Activated CD4-positive, alpha-beta T cell treated with anti-CD3 and anti-CD28 coated beads, Interleukin-10, Interleukin-2, amounts not matched to agents 100 ng/mL and 50 ng/mL, durations not matched to agents 16 hours and 8 hours (primary cell): ENCODE measurements at regions not wholly inside any gene's neighbourhood (a gene's known extent, or its start where the extent isn't known, plus 50 kb on each side); places are given as distances from the start of the nearest gene placed in this dataset.

Source experiments
- DNase-seq: peaks from one replicate; pipeline ENCODE4 v3.0.0-alpha.2; 2020

DNA sequence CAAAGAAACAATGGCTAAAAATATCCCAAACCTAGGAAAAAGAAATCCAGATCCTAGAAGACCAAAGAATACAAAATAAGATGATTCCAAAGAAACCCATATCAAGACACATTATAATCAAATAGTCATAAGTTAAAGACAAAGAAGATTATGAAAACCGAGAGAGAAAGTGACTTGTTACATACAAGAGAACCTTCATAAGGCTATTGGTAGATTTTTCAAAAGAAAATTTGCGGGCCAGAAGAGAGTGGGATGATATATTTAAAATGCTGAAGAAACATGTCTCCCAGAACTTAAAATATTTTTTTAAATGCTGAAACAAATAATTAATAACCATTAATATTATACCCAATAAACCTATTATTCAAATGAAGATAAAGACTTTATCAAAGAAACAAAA lies 687.3 kb downstream of the TLE4 start:
- DNase-seq = no peak

DNA sequence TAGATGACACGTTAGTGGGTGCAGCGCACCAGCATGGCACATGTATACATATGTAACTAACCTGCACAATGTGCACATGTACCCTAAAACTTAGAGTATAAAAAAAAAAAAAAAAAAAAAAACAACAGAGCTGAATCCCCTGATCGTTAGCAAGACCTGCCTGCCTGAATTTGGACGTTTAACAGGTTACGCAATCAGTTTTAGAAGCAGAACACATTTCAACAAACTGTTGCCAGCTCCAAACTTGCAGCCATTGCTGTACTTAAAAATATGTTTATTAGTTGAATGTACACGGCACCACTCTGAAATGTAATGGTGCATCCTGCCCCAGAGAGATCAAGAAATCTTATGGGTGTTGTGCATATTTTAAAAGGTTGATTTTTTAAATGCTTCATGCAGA lies 680.0 kb downstream of the TLE4 start:
- DNase-seq = no peak

DNA sequence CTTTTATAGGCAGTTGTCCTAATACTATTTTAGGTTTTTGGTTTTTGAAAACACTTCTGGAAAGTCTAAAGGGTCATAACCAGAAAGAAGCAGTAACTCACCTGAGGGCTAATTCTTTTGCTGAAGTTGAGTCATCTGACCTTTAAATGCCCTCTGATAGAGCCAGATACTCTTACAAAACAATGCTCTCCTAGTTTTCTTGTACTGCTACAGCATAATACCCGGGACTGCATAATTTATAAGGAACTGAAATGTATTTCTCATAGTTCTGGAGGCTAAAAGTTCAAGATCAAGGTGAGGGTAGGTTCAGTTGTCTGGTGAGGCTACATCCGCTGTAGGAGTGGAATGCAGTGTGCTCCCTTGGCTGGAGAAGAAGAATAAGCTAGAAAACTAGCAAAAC lies 670.3 kb downstream of the TLE4 start:
- no peak for DNase-seq

DNA sequence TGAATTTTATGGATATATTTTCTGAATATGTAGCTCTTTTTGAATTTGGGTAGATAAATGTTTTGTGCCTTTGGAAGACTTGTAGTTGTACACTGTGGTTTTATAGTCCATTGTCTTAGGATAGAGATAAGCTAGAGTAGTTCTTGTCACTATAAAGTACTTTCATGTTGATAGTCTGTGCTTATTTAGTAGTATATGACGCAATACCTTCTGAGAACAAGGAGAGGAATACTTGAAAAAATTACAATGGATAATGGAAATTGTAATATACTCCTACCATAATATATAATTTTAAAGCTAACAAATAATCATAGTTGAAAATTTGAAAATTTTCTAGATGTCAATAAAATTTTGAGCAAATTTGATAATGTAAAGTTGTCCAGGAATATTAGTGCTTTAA lies 664.0 kb downstream of the TLE4 start:
- no peak for DNase-seq

DNA sequence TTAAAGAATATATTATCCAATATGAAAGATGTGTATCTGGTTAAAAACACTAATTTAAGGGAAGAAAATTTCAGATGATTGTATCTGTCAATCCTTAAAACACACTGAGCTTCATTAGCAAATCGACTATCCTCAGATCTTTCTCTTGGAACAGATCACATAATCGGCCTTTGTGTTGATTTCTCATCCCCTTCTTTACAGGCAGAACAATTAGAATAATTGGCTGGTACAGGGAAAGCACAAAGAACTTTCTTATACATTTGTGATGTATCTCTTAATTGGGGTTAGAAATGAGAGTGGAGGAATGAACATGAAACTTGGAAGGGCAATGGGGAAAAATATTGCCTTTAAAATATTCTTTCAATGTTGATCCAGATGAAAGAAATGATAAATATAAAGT lies 662.1 kb downstream of the TLE4 start:
- DNase-seq = no peak

DNA sequence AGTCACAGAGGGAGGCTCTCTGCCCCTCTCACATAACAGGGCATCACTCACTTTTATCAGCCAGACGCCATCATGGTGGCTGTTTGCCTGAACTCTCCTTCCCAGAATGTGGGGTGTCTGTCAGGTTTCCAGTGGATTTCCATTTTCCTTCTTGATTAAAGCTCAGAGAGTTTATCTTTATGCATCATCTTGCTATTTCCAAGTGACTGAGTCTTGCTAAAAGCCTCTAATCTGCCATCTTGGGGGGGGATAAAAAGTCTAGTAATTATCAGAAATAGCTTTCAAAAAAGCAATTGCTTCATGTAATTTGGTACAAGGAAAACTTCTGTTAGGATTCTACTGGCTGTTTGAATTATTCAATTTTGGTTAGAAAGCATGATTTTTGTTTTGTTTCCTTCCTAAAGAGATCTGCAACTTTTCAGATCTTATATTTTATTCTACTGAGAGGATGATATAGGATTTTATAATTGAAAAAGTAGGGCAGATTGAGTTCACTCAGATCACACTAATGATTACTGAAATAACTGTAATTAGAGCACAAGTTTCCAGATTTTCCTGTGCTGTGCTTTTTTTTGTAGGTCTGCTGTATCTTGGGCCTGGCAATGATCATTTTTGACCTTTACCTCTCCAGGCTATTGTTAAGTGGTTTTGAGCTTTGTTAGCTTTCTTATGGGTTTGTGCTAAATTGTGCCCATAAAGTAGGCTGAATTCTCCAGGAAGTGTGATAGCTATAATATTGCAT lies 661.5 kb downstream of the TLE4 start:
- DNase-seq = no peak

DNA sequence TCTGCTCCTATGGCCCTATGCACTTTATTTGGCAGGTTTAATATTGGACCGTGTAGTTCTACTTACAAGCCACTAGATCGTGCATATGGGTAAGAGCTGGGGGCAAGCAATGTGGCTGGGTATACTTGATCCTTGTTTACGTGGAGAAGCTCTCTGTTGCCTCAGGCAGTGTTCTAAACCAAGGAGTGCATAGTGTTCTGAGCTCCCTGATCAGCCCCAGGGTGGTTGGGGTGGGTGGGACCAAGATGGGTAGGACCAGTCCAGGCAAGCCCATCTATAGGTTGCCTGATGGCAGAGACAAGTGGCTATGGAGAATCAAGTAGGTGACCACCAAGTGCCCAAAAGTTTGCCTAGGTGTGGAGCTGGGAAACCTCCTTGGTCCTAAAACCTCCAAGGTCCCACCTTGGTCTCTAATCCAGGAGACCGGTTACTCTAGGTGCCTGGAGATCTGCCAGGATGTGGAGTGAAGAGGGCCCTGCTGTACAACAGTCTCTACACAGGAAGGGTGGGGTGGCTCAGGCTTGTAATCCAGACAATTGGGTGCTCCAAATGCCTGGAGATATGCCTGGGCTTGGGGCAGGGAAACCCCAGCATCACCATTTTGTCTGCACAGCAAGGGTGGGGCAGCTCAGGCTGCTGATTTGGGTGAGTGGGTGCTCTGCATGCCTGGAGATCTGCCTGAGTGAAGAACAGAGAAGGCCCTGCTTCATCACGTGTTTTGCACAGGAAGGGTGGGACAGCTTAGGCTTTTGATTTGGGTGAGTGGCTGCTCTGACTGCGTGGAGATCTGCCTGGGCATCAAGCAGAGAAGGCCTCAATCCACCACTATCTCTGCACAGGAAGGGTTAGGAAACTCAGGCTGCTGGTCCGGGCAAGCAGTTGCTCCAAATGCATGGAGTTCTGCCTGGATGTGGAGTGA lies 659.8 kb downstream of the TLE4 start:
- no peak for DNase-seq

DNA sequence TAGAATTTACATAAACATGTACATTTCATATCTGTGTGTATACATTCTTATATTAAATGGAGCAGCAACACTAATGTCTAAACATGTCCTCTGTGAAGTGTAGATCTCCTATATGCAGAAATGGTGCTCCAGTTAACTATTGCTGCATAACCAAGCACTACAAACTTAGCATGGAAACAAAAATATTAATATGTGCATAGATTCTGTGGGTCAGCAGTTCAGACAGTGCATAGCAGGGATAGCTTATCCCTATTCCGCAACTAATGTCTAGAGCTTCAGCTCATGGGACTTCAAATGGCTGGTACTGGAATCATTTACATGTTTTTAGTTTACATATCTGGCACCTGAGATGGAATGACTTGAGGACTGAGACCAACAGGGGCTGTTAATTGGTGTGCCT lies 652.1 kb downstream of the TLE4 start:
- DNase-seq = no peak

DNA sequence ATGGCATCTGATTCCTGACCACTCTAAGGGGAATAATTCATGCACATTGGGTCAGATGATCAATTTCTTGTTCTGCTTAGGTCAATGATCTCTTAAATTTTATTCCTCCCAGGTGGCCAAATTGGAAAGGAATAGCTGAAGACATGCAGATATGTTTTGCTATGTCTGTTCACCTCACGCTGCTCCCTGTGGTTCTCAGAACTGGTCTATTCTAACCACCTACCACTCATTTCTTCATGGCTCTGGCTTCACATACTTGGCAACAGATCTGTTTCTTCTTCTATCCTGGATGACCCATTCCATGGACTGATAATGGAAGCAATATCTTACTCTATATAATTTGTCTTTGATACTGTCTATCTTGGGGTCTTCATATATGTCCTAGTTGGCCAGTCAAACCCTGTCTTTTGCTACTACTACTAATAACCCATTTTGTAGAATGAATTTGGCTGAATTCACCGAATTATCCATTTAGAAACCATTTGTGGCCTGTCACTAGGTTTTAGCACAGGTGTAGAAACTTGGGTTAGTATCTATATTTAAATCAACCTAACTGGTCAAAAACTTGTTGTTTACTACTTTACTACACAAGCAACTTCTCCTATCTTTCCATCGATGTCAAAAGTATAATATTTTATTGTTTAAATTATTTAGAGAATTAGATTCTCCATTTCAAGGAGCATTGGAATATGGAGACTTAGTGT lies 650.9 kb downstream of the TLE4 start:
- no peak for DNase-seq

DNA sequence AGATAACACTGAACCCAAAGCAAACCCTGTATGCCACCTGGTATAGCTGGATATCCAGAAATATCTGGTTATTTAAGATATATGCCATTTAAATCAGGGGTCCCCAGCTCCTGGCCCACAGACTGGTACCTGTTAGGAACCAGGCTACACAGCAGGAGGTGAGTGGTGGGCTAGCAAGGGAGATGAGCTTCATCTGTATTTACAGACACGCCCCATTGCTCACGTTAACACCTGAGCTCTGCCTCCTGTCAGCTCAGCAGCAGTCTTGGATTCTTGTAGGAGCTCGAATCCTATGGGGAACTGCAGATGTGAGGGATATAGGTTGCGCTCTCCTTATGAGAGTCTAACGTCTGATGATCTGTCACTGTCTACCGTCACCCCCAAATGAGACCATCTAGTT lies 646.6 kb downstream of the TLE4 start:
- DNase-seq = no peak

DNA sequence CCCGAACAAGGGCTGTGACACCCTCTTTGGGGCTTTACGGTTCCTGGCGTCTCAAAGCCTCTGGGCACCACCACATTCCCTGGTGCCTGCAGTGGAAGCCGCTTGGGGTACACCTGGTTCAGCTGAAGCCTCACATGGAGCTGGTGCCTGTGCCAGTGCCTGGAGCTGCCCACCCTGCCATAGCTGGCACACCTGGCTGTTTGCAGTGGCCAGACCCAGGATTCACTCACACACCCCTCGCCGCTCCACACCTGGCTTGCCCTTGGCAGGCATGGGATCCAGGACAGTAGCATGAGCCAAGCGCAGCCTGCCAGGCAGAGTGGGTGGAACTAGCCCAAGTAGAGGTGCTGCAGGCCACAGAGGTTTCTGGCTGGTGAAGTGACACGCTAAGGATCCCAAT lies 641.8 kb downstream of the TLE4 start:
- DNase-seq = no peak

DNA sequence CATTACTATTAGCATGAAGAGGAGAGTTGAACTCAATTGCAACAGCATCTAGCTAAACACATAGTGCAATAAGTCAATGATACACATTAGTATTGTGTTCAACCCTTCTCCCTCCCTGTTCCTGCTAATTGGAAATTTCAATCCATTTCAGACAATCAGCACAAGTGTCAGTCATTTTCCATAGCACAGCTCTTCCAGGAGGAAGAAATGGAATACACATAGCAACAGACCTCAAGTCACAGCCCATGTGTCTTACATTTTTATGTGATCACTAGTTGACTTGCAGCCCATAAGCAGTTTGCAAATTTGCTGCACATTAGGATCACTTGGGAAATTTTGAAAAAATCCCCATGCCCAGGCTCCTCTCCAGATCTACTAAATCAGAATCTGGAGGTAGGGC lies 636.9 kb downstream of the TLE4 start:
- no peak for DNase-seq

DNA sequence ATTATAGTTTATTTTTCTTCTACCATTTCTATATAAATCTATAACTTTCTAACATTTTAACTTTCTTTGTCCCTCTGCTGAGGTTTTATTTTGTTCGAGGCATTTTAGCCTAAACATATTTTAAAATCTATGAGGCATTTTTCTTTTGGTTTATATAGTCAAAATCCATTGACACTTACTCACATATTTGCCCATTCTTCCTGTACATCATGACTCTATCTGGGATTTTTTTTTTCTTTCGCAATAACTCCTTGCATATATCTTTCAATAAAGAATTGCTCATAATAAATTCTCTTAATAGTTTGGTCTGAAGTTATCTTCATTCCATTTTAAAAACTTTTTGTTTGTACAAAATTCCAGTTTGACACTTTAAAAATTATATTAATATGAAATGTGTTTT lies 632.3 kb downstream of the TLE4 start:
- DNase-seq = no peak

DNA sequence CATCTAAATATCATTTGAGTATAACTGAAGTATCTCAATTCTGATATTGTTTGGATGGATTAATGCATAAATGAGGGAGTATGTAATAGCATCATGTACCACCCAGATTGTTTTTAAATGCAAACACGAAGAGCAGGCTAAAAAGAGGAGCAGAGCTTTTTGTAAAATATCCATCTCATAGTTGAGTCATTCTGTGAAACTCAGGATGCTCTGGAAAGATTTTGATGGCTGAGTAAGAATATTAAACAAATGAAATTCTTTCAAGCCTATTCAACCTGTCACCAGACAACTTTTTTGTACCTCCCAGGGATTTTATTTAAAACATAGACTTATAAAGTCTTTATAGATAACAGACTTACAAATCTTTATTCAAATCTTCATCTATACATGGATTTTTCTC lies 625.9 kb downstream of the TLE4 start:
- no peak for DNase-seq

DNA sequence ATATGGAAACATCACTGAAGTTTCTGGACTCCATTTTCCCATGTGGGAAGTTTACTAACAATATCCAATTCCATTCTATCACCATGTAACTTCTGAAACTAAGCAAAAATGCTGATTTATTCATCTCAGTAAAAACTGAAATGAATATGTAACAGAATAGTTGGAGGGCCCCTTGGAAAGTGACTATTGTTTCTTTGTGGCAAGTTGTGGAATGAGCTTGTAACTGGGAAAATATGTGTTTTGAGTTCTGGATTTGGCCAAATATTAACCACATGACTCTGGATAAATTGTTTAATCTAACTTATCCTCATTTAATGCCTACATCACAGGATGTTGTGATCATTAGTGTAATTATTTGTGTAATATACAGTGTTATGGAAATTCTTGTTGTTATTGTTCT lies 619.3 kb downstream of the TLE4 start:
- no peak for DNase-seq

DNA sequence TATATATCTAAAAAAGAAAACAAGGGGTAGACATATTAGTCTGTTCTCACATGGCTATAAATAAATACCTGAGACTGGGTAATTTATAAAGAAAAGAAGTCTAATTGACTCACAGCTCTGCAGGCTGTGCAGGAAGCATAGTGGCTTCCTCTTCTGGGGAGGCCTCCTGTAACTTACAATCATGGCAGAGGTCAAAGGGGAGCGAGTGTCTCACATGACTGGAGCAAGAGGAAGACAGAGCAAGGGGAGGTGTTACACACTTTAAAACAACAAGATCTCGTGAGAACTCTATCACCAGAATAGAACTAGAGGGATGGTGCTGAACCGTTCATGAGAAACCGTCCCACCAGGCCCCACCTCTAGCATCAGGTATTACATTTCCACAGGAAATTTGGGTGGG lies 616.8 kb downstream of the TLE4 start:
- DNase-seq = no peak

DNA sequence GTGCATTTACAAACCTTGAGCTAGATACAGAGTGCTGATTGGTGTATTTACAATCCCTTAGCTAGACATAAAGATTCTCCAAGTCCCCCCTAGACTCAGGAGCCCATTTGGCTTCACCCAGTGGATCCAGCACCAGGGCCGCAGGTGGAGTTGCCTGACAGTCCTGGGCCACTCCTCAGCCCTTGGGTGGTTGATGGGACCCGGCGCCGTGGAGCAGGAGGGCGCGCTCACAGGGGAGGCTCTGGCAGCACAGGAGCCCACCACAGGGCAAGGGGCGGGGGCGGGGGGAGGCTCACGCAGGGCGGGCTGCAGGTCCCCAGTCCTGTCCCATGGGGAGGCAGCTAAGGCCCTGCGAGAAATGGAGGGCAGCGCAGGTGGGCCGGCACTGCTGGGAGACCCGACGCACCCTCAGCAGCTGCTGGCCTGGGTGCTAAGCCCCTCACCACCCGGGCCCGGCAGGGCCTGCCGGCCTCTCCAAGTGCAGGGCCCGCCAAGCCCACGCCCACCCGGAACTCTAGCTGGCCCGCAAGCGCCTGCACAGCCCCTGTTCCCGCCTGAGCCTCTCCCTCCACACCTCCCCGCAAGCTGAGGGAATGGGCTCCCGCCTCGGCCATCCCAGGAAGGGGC lies 613.5 kb downstream of the TLE4 start:
- DNase-seq = no peak

DNA sequence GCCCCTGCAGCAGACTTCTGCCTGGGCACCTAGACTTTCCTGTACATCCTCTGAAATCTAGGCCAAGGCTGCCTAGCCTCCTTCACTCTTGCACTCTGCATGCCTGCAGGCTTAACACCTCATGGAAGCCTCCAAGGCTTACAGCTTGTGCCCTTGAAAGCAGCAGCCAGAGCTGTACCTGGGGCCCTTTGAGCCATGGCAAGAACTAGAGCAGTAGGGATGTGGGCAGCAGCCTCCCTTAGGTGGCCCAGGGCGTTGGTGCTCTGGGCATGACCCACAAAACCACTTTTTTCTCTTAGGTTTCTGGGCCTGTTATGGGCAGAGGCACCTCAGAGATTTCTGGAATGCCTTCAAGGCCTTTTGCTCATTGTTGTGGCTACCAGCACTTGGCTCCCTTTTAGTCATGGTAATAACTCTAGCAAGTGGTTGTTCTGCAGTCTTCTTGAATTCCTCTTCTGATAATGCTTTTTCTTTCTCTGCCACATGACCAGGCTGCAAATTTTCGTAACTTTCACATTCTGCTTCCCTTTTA lies 606.2 kb downstream of the TLE4 start:
- DNase-seq = no peak

DNA sequence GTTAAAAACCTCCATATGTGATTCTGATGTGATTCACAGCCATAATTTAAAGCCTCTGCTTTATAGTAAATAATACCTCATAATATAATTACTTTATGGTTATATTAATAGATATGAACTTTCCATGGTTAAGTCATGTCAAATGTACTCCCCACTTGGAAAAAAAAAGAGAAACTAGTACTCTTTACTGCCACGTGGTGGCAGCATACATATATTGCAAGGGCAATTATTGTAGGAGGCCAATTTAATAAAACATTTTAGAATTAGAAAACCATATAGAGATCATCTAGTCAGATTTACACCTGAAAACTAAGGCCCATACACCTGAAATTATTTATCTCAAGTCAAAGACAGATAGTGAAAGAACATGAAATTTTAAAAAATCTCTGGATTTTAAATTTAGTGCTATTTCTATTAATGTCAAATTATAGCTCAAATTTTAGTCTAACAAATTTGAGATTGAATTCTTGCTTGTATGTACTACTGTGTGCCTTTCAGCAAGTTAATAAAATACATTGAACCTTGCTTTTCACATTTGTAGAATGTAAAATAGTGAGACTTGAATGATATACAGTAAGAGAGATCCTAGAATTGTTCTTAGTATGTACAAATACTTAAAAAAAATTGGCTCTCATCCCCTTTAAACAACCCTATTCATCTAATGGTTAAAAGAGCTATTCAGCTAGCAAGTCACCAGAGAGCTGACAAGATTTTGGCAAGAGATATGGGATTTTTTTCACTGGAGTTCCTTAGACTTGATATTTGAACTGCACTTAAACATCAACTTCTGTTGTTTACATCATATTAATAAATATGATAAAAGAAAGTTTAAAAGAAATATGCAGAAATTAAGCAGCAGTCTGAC lies 603.8 kb downstream of the TLE4 start:
- no peak for DNase-seq

DNA sequence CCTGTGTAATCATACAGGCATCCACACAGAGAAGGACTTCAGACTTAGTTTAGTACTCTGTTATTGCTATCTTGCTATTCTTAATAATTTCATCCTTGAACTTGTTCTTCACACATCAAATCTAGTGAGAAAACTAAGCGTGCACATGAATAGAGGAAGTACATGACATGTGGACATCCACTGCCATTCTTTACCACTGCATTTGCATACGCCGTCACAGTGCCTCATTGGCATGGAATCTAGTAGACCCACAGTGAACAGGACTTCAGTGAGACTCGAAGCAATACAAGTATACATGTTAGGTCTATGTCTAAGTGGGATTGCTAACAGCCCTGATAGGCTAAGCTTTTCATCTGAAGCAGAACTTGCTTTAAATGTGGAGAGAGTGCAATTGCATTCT lies 592.1 kb downstream of the TLE4 start:
- no peak for DNase-seq

DNA sequence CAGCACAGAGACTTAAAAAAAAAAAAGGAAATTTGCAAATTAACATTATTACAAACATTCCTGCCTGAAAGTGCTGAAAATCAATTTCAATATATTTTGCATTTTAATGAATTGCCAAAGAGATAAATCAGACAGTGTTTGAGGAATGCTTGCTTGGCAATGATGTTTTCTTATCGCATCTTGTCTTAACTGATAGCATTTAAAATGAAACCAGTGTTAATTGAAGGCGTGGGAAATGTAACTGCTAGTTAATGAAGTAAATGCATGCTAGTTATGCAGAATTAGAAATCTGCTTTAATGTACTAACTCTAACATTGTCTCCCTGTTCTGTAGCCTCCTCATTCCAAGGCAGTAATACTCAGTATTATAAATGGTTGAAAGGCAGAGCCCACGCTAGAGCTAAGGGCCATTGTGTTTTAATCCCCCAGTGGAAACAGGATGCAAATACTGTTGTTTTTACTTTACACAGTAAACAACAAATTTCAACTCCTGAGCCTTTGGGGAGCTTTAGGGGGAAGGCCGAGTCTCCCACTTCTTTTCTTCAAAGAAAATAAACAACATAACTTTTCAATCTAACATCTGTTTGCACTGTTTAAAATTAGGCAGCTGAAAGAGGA lies 586.9 kb downstream of the TLE4 start:
- no peak for DNase-seq

DNA sequence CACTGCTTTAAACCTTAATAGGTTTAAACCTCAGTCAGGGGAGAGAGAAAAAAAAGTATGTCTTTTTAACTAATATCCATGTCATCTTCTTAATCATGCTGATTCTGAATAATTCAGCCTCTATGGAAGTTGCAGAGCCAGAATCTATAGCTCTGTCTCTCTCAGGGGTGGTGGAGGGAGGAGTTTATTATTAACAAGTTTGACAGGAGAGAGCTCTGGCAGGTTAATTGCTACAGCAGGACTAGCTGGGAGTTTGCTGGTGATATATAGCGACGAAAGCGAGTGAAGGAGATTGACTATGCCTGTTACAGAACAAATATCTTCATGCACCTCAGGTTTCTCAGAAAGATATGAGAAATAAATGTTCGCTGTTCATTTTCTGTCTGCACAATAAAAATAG lies 586.4 kb downstream of the TLE4 start:
- no peak for DNase-seq
